HepG2 (cell line): ENCODE measurements at regions not wholly inside any gene's neighbourhood (a gene's known extent, or its start where the extent isn't known, plus 50 kb on each side); places are given as distances from the start of the nearest gene placed in this dataset.

ENCODE experiments used
- ATAC-seq: fragments of 200-7000 bp; cut with Tn5 transposase; 3 replicates; pipeline ENCODE4 v1.9.1; 2020; ENCODE audit warnings: mild to moderate bottlenecking, moderate library complexity
- BruUV-seq: library from RNA; stranded (reverse); fragments of 400-500 nt; replicated peaks from 2 replicates; lab custom pipeline; 2021; lab: Mats Ljungman, UMichigan
- CTCF ChIA-PET: fragments of 300-600 bp; formaldehyde crosslinking; extraction: SDS; loops from one replicate; lab custom pipeline; 2021; ENCODE audit warnings: low total read pairs, inconsistent platforms, low intra/inter-chr PET ratio; lab: Yijun Ruan, JAX
- POLR2A ChIA-PET: fragments of 350-600 bp; sonication (Branson Sonifier 250); formaldehyde crosslinking; loops from one replicate; lab custom pipeline; 2020; ENCODE audit warnings: antibody characterized with exemption, inconsistent platforms; lab: Yijun Ruan, JAX
- DNase-seq: peaks from one replicate; pipeline ENCODE4 v3.0.0-alpha.2; 2015; ENCODE audit warnings: low spot score
- FAIRE-seq: peaks from 3 replicates; lab custom pipeline; 2011; peaks lifted over from hg19 to GRCh38; lab: Jason Lieb, UNC
- H2AFZ ChIP-seq: one replicate; pipeline ENCODE4 v1.6.1; 2011; ENCODE audit warnings: low read length, inconsistent platforms
- H3K27ac ChIP-seq: fragments of 300-600 bp; 3 replicates; pipeline ENCODE4 v1.8.0; 2011; ENCODE audit warnings: mixed run types, mild to moderate bottlenecking, mixed read lengths, low read length, inconsistent platforms; ENCODE audit not compliant: insufficient read depth; ENCODE audit errors: extremely low read length
- H3K27me3 ChIP-seq, 2 experiments: fragments of 200-600 bp in 1 of 2; 2 replicates in 1 of 2; 3 replicates in 1 of 2; pipeline versions ENCODE4 v1.6.0 to v1.8.0; 2011; ENCODE audit warnings: low read length in 2 of 2, mild to moderate bottlenecking in 2 of 2, moderate library complexity in 2 of 2, inconsistent platforms in 1 of 2; ENCODE audit not compliant: insufficient read depth in 2 of 2, control insufficient read depth in 1 of 2
- H3K36me3 ChIP-seq, 2 experiments: fragments of 200-600 bp in 1 of 2; replicated peaks in 1 of 2; 2 replicates in 1 of 2; 3 replicates in 1 of 2; pipeline versions ENCODE4 v1.5.1 to v1.8.0; 2011; ENCODE audit warnings: low read length in 2 of 2, inconsistent platforms in 1 of 2; ENCODE audit not compliant: insufficient read depth in 2 of 2, control insufficient read depth in 1 of 2
- H3K4me1 ChIP-seq: 2 replicates; pipeline ENCODE4 v1.5.1; 2012; ENCODE audit warnings: low read length, inconsistent platforms; ENCODE audit not compliant: insufficient read depth
- H3K4me2 ChIP-seq: 2 replicates; pipeline ENCODE4 v1.6.0; 2011; ENCODE audit warnings: low read depth, low read length, inconsistent platforms
- H3K4me3 ChIP-seq, 3 experiments: fragments of 200-600 bp in 1 of 3; sonication (generic), shearing (Covaris generic) in 1 of 3; replicated peaks in 1 of 3; 2 replicates each; pipeline ENCODE4 v1.5.1; 2011 to 2016; ENCODE audit warnings: low read length in 3 of 3, inconsistent platforms in 2 of 3, low read depth in 2 of 3, mild to moderate bottlenecking in 2 of 3, control low read depth in 1 of 3, mixed read lengths in 1 of 3; ENCODE audit not compliant: insufficient read depth in 1 of 3
- H3K79me2 ChIP-seq: one replicate; pipeline ENCODE4 v1.6.1; 2011; ENCODE audit warnings: low read length, inconsistent platforms; ENCODE audit not compliant: insufficient read depth
- H3K9ac ChIP-seq: 2 replicates; pipeline ENCODE4 v1.6.0; 2011; ENCODE audit warnings: mild to moderate bottlenecking, low read depth, low read length, inconsistent platforms; ENCODE audit not compliant: insufficient read depth
- H3K9me3 ChIP-seq: 2 replicates; pipeline ENCODE4 v1.5.1; 2012; ENCODE audit warnings: mild to moderate bottlenecking, low read length
- H4K20me1 ChIP-seq: 2 replicates; pipeline ENCODE4 v1.6.0; 2011; ENCODE audit warnings: inconsistent platforms, mild to moderate bottlenecking, low read length, moderate library complexity; ENCODE audit not compliant: insufficient read depth
- AGO1 ChIP-seq: fragments of 200-400 bp; formaldehyde crosslinking; IDR thresholded peaks from 2 replicates; pipeline ENCODE4 v1.6.1; 2017; ENCODE audit warnings: mild to moderate bottlenecking, low read depth, low read length, moderate library complexity; ENCODE audit not compliant: poor library complexity, severe bottlenecking
- AGO2 ChIP-seq: fragments of 200-400 bp; formaldehyde crosslinking; optimal IDR thresholded peaks from 2 replicates; pipeline ENCODE3; 2017; ENCODE audit warnings: mild to moderate bottlenecking, low read depth, low read length, moderate library complexity
- ARNT ChIP-seq: fragments of 450-650 bp; IDR thresholded peaks from 2 replicates; pipeline ENCODE4 v1.6.1; 2017
- ATAD3A ChIP-seq: sonication (generic); formaldehyde crosslinking; IDR thresholded peaks from 2 replicates; pipeline ENCODE4 v1.4.0; 2020; ENCODE audit warnings: missing genetic modification reagents
- BHLHE40 ChIP-seq: IDR thresholded peaks from 2 replicates; pipeline ENCODE4 v1.6.1; 2011; ENCODE audit warnings: low read length, improper control_type of control experiment
- CBX5 ChIP-seq: sonication (generic); formaldehyde crosslinking; IDR thresholded peaks from 2 replicates; pipeline ENCODE4 v1.4.0; 2020; ENCODE audit warnings: missing genetic modification reagents, borderline replicate concordance
- CSRNP2 ChIP-seq: sonication (generic); formaldehyde crosslinking; conservative IDR thresholded peaks from 2 replicates; pipeline ENCODE4 v1.8.0; 2022; ENCODE audit warnings: low read depth, missing genetic modification reagents
- HDAC1 ChIP-seq: sonication (generic); formaldehyde crosslinking; IDR thresholded peaks from 2 replicates; pipeline ENCODE4 v1.5.1; 2020; ENCODE audit warnings: mild to moderate bottlenecking, missing genetic modification reagents
- MEF2D ChIP-seq: sonication (generic); formaldehyde crosslinking; IDR thresholded peaks from 2 replicates; pipeline ENCODE4 v1.5.1; 2020; ENCODE audit warnings: mild to moderate bottlenecking, missing genetic modification reagents
- ZBTB33 ChIP-seq: sonication (generic); formaldehyde crosslinking; IDR thresholded peaks from 2 replicates; pipeline ENCODE4 v1.4.0; 2020; ENCODE audit warnings: missing genetic modification reagents
- ZGPAT ChIP-seq: IDR thresholded peaks from 2 replicates; pipeline ENCODE4 v1.6.1; 2016; ENCODE audit warnings: mild to moderate bottlenecking
- ZNF160 ChIP-seq: sonication (generic); formaldehyde crosslinking; IDR thresholded peaks from 2 replicates; pipeline ENCODE4 v1.8.0; 2022; ENCODE audit warnings: mild to moderate bottlenecking, inconsistent platforms, missing genetic modification reagents
- ZNF75D ChIP-seq: sonication (generic); formaldehyde crosslinking; IDR thresholded peaks from 2 replicates; pipeline ENCODE4 v1.8.1; 2023; ENCODE audit warnings: missing genetic modification reagents, mild to moderate bottlenecking, borderline replicate concordance
- ZNF761 ChIP-seq: sonication (generic); formaldehyde crosslinking; conservative IDR thresholded peaks from 2 replicates; pipeline ENCODE4 v1.4.0; 2020; ENCODE audit warnings: mild to moderate bottlenecking, missing genetic modification reagents
- in situ Hi-C: cut with HindIII; loops from 2 replicates; pipeline ENCODE4 v1.10.0; 2017; ENCODE audit warnings: low pct_unique_long_range_greater_than_20kb; ENCODE audit not compliant: extremely low pct_ligation_motif_present
- intact Hi-C: fragments of 100-400 bp; cut with micrococcal nuclease; formaldehyde crosslinking; loops from one replicate; pipeline ENCODE4 v1.10.0; 2022; ENCODE audit not compliant: unreplicated experiment

DNA sequence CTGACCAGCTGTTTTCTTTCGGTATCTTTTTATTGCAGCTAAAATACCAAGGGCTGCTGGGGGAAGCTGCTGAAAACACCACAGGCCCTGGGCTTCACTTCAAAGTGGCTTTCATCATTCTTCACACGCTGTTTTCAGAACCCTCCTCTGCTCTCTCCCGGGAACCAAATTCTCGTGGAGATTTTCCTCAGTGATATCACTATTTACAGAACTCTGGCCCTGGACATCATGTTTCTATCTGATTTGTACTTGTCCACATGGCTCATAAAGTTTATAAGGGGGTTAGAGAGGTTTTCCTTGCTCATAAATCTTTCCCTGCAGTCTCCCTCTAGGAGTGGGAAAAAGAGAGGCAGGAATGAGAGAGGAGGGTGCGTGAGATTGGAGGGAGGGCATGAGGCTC, 177.4 kb upstream of the NPVF start (continued):
- TF ChIP-seq ZBTB33 (CRISPR knock-in tag), result no peak
- no peak for TF ChIP-seq ARNT
- TF ChIP-seq ZGPAT, result no peak
- no peak for TF ChIP-seq MEF2D
- no peak for TF ChIP-seq AGO1
- no peak for TF ChIP-seq ZNF761 (CRISPR knock-in tag)

- no peak overlapping the region for H3K4me3 ChIP-seq
- no peaks in the 10 kb centered on the region for H3K36me3 ChIP-seq
- H3K9ac ChIP-seq, result no peak overlapping the region
- no peak overlapping the region for H2AFZ ChIP-seq
- H3K27me3 ChIP-seq, result peaks cover 0 to 25% of the 10 kb centered on the region in 2 experiments; a peak in 3 of 5 replicates
- H3K4me2 ChIP-seq, result no peak overlapping the region
- H4K20me1 ChIP-seq, result no peaks in the 10 kb centered on the region
- TF ChIP-seq BHLHE40 (no peak), ZNF160 (no peak), HDAC1 (CRISPR knock-in tag) (no peak), CBX5 (CRISPR knock-in tag) (no peak), AGO2 (no peak), CSRNP2 (CRISPR knock-in tag) (no peak), ZNF75D (CRISPR knock-in tag) (no peak), ATAD3A (no peak)
- no peak for ATAC-seq
- no peaks in the 10 kb centered on the region for H3K79me2 ChIP-seq
- in situ Hi-C loops (no loop called here), intact Hi-C loops (no loop called here)
- H3K4me1 ChIP-seq, result no peaks in the 10 kb centered on the region
- BruUV-seq, result no TSS peak
- DNase-seq, result no peak
- no peak for FAIRE-seq
- ChIA-PET CTCF (no interaction called here), POLR2A (no interaction called here)
- no peak overlapping the region for H3K27ac ChIP-seq
- no peaks in the 10 kb centered on the region for H3K9me3 ChIP-seq
Observed at GRCh38 chr7:25407053-25407452, 178.8 kb upstream of the NPVF start.
